Kidney capillary endothelial cell (primary cell): ENCODE measurements at regions not wholly inside any gene's neighbourhood (a gene's known extent, or its start where the extent isn't known, plus 50 kb on each side); places are given as distances from the start of the nearest gene placed in this dataset.

Source experiments
- DNase-seq: peaks from one replicate; pipeline ENCODE4 v3.0.0-alpha.2; 2018; ENCODE audit warnings: low spot score

DNA sequence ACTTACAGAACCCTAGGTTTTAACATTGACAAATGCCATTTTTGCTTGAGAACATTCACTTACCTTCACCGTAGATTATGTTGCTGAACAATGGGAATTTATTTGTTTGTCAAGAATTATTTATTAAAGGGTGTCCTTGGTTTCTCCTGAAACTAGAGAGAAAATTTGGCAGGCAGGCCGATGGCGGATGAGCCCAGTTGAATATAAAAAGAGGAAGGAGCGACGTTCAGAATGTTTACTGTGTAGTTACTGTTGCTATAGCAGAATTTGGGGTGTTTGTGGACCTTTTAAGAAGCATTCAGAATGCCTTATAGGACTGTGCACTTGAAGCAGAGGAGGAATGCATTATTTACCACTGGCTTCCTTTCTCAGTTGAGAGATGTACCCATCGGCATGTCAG is 268.2 kb downstream of the CDH10 start:
- DNase-seq, result no peak

- DNase-seq, result no peak
These were observed 262.8 kb downstream of the CDH10 start for GRCh38 chr5:24381861-24382489.

- DNase-seq, result no peak
These were observed 259.7 kb downstream of the CDH10 start for GRCh38 chr5:24385070-24385469.

DNA sequence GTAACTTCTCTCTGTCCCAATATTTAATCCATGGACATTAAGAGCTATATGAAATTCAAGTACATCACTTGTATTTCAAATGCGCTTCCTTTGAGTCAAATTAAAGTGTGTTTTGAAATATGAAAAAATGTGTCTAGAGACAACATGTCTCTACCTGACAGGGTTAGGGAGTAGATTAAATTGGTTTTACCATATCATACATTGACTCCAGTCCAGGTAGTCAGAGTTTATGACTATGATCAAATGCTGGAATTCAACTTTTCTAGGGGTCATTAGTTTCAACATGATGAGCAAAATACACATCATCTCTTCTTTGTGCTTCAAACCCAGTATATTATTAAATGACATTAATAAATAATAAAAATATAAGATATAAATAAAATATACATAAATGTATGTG is 259.2 kb downstream of the CDH10 start:
- DNase-seq, result no peak

GRCh38 chr5:24388448-24388847 is 256.3 kb downstream of the CDH10 start:
- no peak for DNase-seq

DNA sequence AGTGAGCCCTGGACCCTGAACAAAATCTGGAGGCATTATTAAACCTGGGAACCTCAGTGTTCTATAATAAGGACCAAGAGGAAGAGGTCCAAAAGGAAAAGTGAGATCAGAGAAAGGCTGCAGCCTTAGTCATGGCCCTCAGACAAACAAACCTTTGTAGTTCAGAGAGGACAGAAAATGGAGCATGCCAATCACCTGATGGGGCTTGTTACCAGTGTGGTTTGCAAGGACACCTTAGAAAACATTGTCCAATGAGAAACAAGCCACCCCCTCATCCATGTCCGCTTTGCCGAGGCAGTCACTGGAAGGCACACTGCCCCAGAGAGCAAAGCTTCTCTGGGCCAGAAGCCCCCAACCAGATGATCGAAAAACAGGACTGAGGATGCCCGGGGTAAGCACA is 254.8 kb downstream of the CDH10 start:
- no peak for DNase-seq

DNA sequence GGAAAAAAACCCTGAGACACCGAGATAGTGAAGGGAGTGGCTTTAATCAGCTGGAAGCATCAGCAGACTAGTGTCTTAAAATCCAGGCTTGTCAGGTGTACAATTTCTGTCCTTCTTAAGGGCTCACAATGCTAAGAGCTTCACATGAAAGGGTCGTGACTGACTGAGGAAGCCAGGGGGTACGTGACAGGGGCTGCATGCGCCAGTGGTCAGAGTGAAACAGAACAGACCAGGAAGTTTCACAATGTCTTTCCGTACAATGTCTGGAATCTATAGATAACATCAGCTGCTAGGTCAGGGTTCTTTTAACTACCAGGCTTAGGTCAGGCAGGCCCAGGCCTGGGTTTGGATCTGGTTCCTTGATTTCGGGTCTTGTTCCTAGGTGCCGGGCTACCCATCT is 253.0 kb downstream of the CDH10 start:
- DNase-seq, result no peak

GRCh38 chr5:24397601-24398000 is 247.2 kb downstream of the CDH10 start:
- no peak for DNase-seq

- no peak for DNase-seq
These were observed 243.0 kb downstream of the CDH10 start for GRCh38 chr5:24401773-24402172.

DNA sequence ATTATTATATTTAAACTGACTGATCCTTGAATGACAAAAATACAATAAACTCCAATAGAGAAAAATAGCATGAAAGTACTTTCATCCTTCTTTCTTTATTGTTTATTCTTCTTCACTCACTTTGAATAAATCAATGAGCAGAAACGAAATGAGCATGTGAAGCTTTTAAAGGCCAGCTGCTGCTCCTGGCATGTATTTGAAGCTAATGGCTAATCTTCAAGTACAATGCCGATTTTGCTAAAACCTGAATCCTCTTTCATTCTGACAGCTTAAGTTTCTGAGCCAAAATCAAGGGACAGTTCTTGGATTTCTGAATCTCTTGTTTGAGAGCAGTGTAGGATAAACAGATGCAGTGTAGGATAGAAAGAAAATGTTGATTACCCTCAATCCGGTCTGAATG is 237.3 kb downstream of the CDH10 start:
- DNase-seq, result no peak

DNA sequence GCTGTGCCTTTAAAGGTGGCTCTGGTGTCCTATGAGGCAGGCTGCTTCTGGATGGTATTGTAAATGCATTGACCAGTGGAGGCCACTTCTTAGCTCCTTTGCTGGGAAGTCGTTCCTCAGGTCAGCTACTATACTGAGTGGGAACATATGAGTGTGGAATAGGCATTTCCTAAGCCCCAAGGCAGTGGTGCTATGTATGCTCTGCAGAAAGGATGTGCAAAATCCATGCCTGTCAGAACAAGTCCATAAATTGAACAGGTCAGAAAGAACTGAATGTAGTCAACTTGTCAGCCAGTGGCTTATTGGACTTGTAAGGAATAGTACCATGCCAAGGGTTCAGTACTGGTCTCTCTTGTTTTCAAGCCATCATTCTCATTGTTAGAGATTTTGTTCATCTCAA is 216.4 kb downstream of the CDH10 start:
- no peak for DNase-seq

DNA sequence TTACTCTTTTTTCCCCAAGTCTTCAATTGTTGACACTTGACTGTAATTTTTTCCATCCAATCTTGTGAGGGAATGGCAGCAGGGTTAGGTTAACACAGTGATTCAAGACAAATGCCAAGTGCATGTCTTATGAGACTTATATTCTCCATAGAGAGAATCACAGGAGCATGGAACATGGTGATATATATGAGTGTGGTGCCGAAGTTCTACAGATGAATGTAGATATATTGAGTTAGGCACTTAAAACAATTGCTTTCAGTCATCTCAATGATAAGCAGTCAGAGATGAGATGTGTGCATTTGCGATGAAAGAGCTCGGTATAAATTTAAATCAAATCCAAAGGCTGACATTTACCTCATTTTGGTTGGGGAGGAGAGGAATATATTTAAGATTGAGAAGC is 211.2 kb downstream of the CDH10 start:
- no peak for DNase-seq
